ENCODE measurements at regions not wholly inside any gene's neighbourhood (a gene's known extent, or its start where the extent isn't known, plus 50 kb on each side); places are given as distances from the start of the nearest gene placed in this dataset.

DNA sequence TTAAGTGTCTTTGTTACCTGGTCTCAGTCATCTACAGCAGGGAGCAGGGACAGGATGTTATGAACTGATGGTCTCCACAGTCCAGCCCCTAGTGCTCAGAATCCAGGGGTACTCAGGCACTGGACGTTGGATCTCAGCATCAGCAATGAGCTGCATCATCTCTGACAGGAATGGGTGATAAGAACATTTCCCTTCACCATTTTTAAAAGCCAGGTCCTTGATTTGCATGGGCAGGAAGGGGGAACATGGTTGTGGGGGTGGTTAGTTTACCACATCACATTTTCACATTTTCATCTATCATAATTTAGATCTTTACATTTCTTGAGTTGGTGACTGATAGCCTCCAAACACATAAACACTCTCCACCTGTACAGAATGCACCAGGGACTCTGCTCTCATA lies 427.8 kb upstream of the NPVF start:
- no peak overlapping the region for H3K4me3 Mint-ChIP-seq
- peaks cover 25% of the 10 kb centered on the region for H3K4me1 Mint-ChIP-seq

DNA sequence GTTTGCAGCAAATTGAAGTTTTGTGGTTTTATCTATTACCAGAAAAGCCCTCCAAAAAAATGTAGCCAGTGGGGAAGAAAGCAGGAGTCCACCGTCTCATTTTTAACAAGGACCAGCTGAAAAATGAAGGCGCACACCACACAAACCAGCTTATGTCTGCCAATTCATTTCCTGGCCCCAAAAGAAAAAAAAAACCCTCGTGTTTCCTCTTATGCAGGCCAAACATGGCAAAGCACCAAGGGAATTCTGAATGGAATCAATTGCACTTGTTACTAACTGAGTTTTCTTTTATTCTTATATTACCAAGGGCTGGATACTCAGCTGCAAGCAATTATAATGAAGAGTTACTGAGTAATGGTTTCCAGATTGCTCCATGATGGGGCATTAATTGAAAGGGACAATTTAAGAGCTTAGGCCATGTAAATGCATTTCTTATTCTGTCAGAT lies 428.3 kb upstream of the NPVF start:
- H3K4me3 Mint-ChIP-seq: no peak overlapping the region
- H3K9me3 Mint-ChIP-seq: no peaks in the 10 kb centered on the region
- no peak overlapping the region for H3K27ac Mint-ChIP-seq
- no peaks in the 10 kb centered on the region for H3K36me3 Mint-ChIP-seq
- H3K27me3 Mint-ChIP-seq: no peaks in the 10 kb centered on the region
- H3K4me1 Mint-ChIP-seq: peaks cover 25% of the 10 kb centered on the region

More for the DNA sequence above, 427.8 kb upstream of the NPVF start:
- Mint-ChIP-seq H3K36me3 (no peaks in the 10 kb centered on the region), H3K27ac (no peak overlapping the region), H3K27me3 (no peaks in the 10 kb centered on the region), H3K9me3 (no peaks in the 10 kb centered on the region)

DNA sequence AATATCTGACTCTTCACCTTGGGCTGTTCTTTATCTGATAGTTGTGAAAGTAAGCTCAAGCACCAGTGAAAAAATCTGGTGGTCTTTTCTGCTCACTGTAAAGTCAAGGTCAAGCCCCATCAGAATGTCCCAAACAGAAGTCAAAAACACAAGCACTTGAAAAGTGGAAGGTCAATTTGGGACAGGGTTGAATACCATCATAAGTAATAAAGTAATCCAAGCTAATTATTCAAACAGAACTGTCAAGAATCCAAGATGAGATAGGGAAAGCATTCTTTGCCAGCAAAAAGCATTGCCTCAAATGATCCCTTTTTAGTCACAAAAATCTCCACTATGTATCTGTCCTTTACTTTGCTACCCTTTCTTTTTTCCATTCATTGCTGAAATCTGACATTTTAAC lies 430.1 kb upstream of the NPVF start:
- H3K27me3 Mint-ChIP-seq: no peaks in the 10 kb centered on the region
- no peaks in the 10 kb centered on the region for H3K36me3 Mint-ChIP-seq

DNA sequence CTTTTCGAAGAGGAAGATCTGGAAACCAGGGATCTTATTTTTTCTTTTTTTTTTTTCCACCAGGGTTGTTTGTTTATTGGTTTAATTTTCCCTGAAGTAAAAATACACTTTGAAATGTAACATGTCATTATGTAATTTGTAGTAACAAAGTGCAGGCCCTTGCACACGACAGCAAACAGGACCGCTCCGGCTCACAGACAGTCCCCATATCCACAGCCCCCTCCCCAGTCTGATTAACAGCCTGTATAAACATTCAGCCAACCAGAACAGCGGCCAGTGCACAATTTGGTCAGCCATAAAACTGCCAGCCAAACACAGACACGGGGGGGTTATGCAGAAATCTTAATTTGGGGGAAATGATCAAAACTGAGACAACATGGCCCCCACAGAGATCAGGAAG lies 431.6 kb upstream of the NPVF start:
- Mint-ChIP-seq H3K4me1 (peaks cover 7% of the 10 kb centered on the region), H3K27me3 (no peaks in the 10 kb centered on the region), H3K9me3 (no peaks in the 10 kb centered on the region), H3K36me3 (no peaks in the 10 kb centered on the region), H3K27ac (no peak overlapping the region), H3K4me3 (no peak overlapping the region)

More for the DNA sequence above, 430.1 kb upstream of the NPVF start:
- Mint-ChIP-seq H3K27ac (no peak overlapping the region), H3K9me3 (no peaks in the 10 kb centered on the region), H3K4me1 (peaks cover 12% of the 10 kb centered on the region), H3K4me3 (no peak overlapping the region)

DNA sequence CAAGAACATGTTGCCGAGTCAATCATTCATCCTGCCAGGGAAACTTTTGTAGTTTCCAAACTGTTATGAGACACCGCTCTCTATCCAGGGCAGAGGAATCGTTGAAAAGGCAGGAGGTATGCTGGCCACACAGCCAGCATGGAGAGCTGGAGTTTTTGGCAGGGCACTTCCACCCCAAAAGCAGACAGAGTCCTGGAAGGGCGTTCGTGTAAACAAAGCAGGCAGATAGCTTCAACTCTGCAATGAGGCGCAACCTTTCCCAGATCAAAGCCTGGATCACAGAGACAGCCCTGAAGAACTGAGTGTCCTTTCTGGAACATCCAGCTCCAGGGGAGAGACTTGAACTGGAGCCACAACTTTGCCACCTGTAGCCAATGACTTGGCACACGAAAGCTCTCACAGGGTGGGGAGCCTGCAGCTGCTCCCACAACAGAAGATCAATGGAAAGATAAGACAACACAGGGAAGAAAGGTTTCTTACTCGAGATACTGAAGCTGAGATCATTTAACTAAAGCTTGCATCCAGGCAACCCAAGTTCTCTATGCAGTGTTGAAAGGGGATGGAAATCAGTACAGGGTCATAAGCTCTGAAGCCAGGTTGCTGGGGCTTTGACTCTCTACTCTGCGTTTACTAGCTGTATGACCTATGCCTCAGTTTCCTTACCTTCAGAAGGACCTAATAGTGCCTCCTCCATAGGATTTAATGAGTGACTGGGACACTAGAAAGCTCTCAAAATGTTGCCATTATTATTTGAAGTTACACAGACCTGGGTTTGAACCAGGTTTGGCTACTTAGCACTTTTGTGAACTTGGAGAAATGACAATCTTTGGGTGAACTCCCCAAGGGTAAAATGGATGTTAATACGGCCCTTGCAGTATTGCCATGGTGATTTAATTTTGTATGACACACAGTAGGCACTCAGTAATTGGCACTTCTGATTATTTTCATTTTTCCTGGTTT lies 434.8 kb upstream of the NPVF start:
- H3K4me1 Mint-ChIP-seq: no peaks in the 10 kb centered on the region
- H3K36me3 Mint-ChIP-seq: no peaks in the 10 kb centered on the region
- no peak overlapping the region for H3K4me3 Mint-ChIP-seq

DNA sequence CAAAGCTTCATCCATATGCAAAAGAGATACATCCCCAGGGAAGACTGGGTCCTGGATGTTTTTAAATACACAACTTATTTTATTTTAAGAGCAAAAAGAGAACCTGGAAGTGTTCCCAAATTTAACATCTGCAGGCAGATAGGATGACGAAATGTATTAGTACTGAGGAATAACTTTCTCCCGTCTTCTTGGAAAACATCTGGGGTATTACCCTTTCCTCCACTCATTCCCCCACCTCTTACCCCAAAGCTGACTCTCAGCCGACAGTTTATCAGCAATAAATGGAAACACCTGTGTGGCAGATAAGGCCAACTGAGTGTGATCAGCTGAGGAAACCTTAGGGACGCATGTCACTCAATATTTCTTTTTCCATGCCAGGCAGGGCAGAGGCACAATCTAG lies 435.6 kb upstream of the NPVF start:
- no peaks in the 10 kb centered on the region for H3K36me3 Mint-ChIP-seq
- no peak overlapping the region for H3K4me3 Mint-ChIP-seq
- H3K4me1 Mint-ChIP-seq: no peaks in the 10 kb centered on the region
- H3K27ac Mint-ChIP-seq: no peak overlapping the region
- H3K9me3 Mint-ChIP-seq: no peaks in the 10 kb centered on the region
- H3K27me3 Mint-ChIP-seq: peaks cover 1% of the 10 kb centered on the region

More for the DNA sequence above, 434.8 kb upstream of the NPVF start:
- Mint-ChIP-seq H3K9me3 (no peaks in the 10 kb centered on the region), H3K27me3 (peaks cover 1% of the 10 kb centered on the region), H3K27ac (no peak overlapping the region)

DNA sequence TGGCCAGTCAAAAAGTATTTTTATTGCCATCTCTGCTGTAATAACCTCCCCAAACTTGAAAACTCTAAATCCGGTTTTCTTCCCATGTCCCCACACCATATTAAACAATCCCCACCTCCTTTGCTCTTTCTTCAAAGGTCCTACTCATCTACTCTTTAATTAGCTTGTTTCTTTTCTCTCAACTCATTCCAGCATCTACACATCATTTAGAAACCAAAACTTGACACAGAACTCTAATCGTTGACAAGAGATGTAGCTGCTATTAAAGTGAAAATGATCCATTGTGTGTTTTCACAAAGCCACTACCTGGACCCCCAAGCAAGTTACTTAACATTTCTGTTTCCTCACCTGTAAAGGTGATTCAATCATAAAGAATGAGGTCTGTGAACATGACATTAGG lies 436.3 kb upstream of the NPVF start:
- no peak overlapping the region for H3K4me3 Mint-ChIP-seq
- no peak overlapping the region for H3K27ac Mint-ChIP-seq
- no peaks in the 10 kb centered on the region for H3K9me3 Mint-ChIP-seq
- H3K36me3 Mint-ChIP-seq: no peaks in the 10 kb centered on the region
- no peaks in the 10 kb centered on the region for H3K4me1 Mint-ChIP-seq
- peaks cover 1% of the 10 kb centered on the region for H3K27me3 Mint-ChIP-seq

DNA sequence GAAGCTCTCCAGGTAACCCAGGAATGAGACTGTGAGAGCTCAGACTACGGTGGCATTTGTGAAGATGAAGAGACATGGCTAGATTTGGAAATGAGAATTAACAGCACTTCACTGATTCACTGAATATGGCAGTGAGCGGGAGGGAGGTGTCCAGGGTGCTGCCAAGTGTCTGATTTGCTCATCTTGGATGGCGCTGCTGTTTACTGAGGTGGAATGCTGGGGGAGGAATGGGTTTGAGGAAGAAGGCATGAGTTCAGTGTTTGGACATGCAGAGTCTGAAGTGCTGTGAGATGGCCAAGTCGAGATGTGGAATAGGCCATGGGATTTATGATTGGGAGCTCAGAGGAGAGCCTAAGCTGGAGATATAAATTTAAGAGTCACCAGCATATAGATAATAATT lies 437.1 kb upstream of the NPVF start:
- Mint-ChIP-seq H3K27me3 (peaks cover 1% of the 10 kb centered on the region), H3K4me3 (no peak overlapping the region), H3K36me3 (no peaks in the 10 kb centered on the region), H3K9me3 (no peaks in the 10 kb centered on the region), H3K27ac (no peak overlapping the region), H3K4me1 (no peaks in the 10 kb centered on the region)

DNA sequence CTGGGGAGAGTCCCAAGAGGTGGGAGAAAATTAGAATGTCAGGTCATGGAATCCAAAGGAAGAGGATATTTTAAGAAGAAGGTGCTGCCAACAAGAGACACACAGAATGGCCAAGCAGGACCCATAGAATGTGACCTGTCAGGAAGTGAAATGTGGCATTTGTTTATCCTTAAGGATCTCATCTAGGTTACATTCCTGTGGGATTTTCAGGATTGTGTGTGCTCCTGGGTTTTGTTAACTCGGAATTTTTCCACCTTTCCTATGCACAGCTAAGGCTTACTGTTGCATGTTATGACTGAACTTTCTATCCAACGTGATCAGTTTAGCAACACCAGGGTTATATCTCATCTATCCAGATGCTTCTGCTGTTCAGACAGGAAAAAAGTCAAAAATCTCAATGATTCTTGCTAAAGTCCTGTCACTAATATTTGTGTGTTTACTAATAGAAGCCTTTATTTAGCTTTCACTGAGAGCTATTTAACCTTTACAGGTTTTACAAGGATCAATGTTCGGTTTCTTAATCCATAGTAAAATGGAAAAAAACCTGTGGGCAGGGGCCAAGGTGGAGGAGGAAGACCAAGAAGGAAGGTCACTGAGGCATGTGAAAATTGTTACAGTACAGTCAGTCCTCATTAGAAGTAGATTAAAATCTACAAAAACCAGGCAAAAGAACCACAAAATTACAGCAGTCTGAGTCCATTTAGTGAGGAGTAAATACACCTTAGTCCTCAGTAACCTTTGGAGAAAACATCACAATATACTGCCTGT lies 437.8 kb upstream of the NPVF start:
- Mint-ChIP-seq H3K9me3 (no peaks in the 10 kb centered on the region), H3K36me3 (no peaks in the 10 kb centered on the region)

DNA sequence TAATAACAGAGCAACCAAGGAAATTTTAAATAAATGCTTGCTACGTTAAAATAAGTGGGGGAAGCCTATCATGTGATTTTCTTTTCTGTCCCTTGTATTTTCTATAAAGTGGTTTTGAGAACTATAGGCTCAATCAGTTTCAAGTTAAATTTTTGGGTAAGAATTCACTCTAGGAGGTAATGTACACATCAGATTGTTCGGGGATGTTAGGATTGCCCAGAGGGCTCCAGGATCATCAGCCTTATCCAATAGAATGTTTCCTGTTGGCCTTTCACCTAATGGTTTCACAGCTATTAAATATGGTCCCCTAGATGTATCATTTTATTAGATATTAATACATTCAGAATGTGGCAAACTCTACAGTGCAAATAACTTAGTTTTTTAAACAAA lies 438.4 kb upstream of the NPVF start:
- Mint-ChIP-seq H3K36me3 (no peaks in the 10 kb centered on the region), H3K27ac (no peak overlapping the region), H3K4me3 (no peak overlapping the region), H3K9me3 (no peaks in the 10 kb centered on the region), H3K4me1 (no peaks in the 10 kb centered on the region), H3K27me3 (peaks cover 1% of the 10 kb centered on the region)

More for the DNA sequence above, 437.8 kb upstream of the NPVF start:
- no peaks in the 10 kb centered on the region for H3K4me1 Mint-ChIP-seq
- H3K27me3 Mint-ChIP-seq: peaks cover 1% of the 10 kb centered on the region
- no peak overlapping the region for H3K27ac Mint-ChIP-seq
- no peak overlapping the region for H3K4me3 Mint-ChIP-seq

DNA sequence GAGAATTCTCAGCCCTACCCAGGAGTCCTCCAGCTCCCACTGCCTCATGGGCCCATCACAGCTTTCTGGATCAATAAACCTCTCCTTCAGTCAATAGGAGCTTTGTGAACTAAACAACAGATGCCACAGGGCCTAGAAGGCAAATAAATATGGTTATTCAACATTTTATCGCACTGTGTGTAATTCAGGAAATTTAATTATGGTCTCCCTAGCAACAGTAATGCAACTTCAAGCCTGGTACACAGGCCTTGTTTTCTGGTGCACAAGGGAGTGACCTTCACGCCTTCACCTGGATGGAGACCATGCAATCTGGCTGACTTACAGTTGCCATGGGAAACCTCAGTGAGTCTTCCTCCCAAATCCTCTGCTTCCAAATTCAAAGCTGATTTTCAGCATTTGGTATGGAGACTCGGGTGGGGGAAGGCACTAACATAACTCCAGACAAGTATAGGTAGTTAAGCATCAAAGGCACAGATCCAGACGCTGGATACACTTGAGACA lies 441.0 kb upstream of the NPVF start:
- no peaks in the 10 kb centered on the region for H3K36me3 Mint-ChIP-seq
- no peak overlapping the region for H3K4me3 Mint-ChIP-seq
- H3K9me3 Mint-ChIP-seq: no peaks in the 10 kb centered on the region
- no peaks in the 10 kb centered on the region for H3K4me1 Mint-ChIP-seq
- H3K27ac Mint-ChIP-seq: no peak overlapping the region
- H3K27me3 Mint-ChIP-seq: peaks cover 1% of the 10 kb centered on the region

DNA sequence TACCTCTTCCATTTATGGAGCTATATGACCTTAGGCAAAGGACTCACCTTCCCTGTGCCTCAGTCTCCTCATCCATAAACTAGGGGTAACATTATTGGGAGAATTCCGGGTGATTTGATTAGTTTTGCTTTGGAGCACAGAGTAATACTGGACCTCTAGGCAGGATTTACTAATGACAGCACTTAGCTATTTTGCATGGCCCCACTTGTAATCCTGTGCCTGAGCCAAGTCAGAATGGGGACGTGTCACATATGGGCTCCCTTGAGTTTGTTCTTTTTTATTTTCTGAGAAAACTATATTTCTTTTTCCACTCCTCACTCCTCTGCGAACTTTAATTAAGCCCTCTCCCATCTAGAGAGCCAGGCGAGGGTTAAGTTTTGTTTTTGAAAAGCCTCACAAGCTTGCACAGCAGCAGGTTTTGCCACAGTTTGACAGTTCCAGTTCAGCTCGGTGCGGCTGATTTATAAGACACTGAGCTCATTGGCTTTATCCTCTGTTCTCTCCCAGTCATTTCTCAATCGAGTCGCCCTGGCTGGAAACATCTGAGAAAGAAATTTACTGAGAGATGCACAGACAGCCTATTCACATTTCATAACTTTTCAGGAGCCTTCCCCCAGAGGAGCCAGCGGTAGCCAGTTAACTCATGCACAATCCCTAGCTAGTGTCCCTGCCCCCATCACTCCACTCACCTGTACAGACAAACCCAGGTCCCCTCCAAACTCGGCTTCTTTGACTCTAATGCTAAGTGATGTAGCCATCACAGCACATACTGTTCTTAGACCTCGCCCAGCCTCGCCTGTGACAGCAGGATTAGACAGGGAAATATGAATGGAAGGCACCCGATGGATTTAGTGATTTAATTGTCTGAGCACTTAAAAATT lies 441.9 kb upstream of the NPVF start:
- Mint-ChIP-seq H3K27ac (no peak overlapping the region), H3K27me3 (peaks cover 1% of the 10 kb centered on the region), H3K4me3 (no peak overlapping the region), H3K4me1 (no peaks in the 10 kb centered on the region), H3K9me3 (no peaks in the 10 kb centered on the region), H3K36me3 (no peaks in the 10 kb centered on the region)

DNA sequence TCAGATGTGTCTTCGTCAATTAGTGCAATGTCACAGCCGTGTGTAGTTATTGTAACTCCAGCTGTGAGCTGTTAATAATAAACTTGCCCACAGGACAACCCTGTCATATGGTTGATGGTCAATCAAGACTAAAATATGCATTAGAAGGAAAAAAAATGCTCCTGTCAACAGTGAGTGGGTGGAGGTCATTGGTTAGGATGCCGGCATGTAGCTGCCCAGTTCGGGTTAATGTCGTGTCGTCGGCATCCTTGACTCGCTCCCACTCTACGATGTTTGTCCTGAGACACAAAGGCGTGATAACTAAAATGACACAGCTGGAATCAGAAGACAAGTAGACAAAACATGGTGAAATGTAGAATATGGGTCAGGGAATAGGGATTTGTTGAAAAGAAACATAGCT lies 442.8 kb upstream of the NPVF start:
- no peaks in the 10 kb centered on the region for H3K4me1 Mint-ChIP-seq
- H3K4me3 Mint-ChIP-seq: no peak overlapping the region
- H3K27ac Mint-ChIP-seq: no peak overlapping the region
- no peaks in the 10 kb centered on the region for H3K9me3 Mint-ChIP-seq
- H3K27me3 Mint-ChIP-seq: peaks cover 1% of the 10 kb centered on the region
- H3K36me3 Mint-ChIP-seq: no peaks in the 10 kb centered on the region

DNA sequence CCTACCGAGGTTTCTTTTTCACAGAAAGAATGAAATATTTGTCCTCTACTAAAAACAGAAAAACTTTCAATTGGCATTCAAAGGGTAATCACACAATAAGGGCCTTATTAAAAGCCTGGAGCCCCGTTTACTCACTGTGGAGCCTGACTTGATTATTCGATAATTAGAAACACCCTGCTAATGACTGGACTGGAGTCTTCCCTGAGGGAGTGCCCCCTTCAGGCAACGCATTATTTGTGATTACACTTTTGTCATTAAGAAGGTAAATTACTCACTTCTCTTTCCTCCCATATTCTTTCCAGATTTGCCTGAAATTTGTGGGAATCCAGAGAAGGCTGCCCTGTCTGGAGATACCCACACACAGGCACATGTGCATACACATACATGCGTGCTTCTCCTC lies 444.2 kb upstream of the NPVF start:
- Mint-ChIP-seq H3K4me3 (no peak overlapping the region), H3K36me3 (no peaks in the 10 kb centered on the region), H3K4me1 (no peaks in the 10 kb centered on the region), H3K27ac (no peak overlapping the region), H3K9me3 (no peaks in the 10 kb centered on the region), H3K27me3 (no peaks in the 10 kb centered on the region)

DNA sequence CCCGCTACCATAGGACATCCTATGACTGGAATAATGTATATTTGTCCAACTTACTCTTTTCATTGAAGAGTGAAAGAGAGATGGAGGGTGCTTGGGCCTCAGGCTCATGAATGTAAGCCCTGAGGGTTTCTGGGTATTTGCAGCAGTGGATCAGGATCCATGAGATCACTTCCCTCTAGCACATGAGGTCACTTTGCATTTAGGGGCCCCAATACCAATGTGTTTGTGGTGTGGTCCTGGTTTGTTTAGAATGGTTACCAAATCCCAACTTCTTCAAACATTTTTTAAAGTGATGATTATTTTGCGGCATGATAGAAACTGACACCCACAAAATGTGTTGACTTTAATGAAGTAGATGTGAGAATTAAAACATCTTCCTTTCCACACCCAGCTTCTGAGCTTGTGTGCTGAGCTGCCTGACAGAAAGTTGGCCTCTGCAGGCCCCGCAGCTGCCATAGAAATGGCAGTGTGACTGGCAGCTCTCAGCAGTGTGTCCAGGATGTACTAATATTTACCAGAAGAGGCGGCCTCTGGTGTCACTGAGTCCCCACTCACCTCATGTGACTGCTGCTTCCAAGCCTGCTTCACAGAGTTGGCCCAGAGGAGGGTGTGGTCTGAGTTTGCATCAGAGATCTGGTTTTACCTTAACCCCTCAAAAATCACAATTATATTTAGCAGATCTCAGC lies 447.6 kb upstream of the NPVF start:
- Mint-ChIP-seq H3K27ac (no peak overlapping the region), H3K27me3 (no peaks in the 10 kb centered on the region), H3K4me3 (no peak overlapping the region), H3K4me1 (no peaks in the 10 kb centered on the region), H3K9me3 (no peaks in the 10 kb centered on the region), H3K36me3 (no peaks in the 10 kb centered on the region)

Data from activated naive CD4-positive, alpha-beta T cell treated with anti-CD3 and anti-CD28 coated beads, Interleukin-2, amount 50 U/mL, for 24 hours (primary cell).